ENCODE measurements at regions not wholly inside any gene's neighbourhood (a gene's known extent, or its start where the extent isn't known, plus 50 kb on each side); places are given as distances from the start of the nearest gene placed in this dataset.

DNA sequence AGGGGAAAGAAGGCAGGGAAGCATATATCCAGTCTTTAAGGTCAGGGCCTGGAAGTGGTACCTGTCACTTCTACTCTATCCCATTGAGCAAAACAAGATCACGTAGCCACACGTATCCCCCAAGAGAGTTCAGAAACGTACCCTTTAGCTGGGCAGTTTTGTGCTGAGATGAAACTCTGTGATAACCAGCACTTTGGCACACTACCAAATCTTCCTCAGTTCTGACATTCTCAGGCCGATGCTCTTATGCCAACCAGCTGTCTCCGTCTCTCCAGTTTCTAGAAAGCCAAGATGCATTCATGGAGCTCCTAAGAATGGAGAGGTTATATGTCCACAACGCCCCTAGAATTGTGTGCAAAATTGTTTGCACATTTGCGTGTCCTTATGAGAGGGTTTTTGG, 176.6 kb upstream of the MSX2 start:
- Histone ChIP-seq H3F3A (ENCODE audit: low read depth) (no peaks in the 10 kb centered on the region), H4K20me1 (ENCODE audit: insufficient read depth, low read length, poor library complexity, severe bottlenecking) (no peaks in the 10 kb centered on the region), H3K36me3 (ENCODE audit: insufficient read depth, low read length) (no peaks in the 10 kb centered on the region), H2AFZ (ENCODE audit: low read length) (no peak overlapping the region), H3K79me2 (ENCODE audit: insufficient read depth, low read length) (no peaks in the 10 kb centered on the region), H3K9me3 (ENCODE audit: insufficient read depth, low read depth, low read length) (no peaks in the 10 kb centered on the region), H3K4me1 (ENCODE audit: insufficient read depth, low read length, poor library complexity, severe bottlenecking) (peaks cover 3% of the 10 kb centered on the region), H3K9me2 (replicated peaks; ENCODE audit: low read depth, low read length) (no peaks in the 10 kb centered on the region), H3K4me3 (ENCODE audit: low read length, poor library complexity, severe bottlenecking) (no peak overlapping the region), H3K27me3 (ENCODE audit: insufficient read depth, low read length, poor library complexity, severe bottlenecking) (no peaks in the 10 kb centered on the region), H3K9ac (ENCODE audit: low read depth, low read length, poor library complexity, severe bottlenecking) (no peak overlapping the region), H3K4me2 (ENCODE audit: low read depth, low read length, poor library complexity, severe bottlenecking) (no peak overlapping the region)
- no peak for TF ChIP-seq CTCF (conservative IDR thresholded peaks at IDR 0.05; ENCODE audit: low read length)
- TF ChIP-seq EZH2phosphoT487 (IDR thresholded peaks at IDR 0.05; ENCODE audit: borderline replicate concordance) = no peak

DNA sequence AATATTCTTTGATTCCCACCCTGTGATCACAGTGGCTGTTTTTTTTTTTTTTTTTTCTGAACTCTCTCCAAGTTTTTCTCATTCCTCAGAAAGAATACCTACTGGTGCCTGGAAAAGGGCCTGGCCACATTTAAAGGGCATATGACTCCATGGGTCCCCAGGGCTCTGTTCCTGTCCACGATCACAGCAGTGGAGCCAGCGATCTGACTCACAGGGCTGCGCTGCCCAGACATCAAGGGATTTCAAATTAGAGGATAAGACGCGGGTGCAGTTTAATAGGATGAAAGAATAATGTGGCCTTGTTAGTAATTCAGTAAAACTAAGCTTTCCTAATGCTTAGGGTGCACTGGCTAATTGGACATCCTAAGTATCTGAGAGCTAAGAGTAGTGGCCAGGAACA, 175.1 kb upstream of the MSX2 start:
- H3K9me2 ChIP-seq (replicated peaks; ENCODE audit: low read depth, low read length) = no peaks in the 10 kb centered on the region
- no peak for TF ChIP-seq CTCF (conservative IDR thresholded peaks at IDR 0.05; ENCODE audit: low read length)
- TF ChIP-seq EZH2phosphoT487 (IDR thresholded peaks at IDR 0.05; ENCODE audit: borderline replicate concordance) = no peak
- no peaks in the 10 kb centered on the region for H3K9me3 ChIP-seq (ENCODE audit: insufficient read depth, low read depth, low read length)
- peaks cover 3% of the 10 kb centered on the region for H3K4me1 ChIP-seq (ENCODE audit: insufficient read depth, low read length, poor library complexity, severe bottlenecking)
- H3K4me2 ChIP-seq (ENCODE audit: low read depth, low read length, poor library complexity, severe bottlenecking) = no peak overlapping the region
- H3F3A ChIP-seq (ENCODE audit: low read depth) = no peaks in the 10 kb centered on the region
- no peaks in the 10 kb centered on the region for H3K27me3 ChIP-seq (ENCODE audit: insufficient read depth, low read length, poor library complexity, severe bottlenecking)
- no peaks in the 10 kb centered on the region for H3K79me2 ChIP-seq (ENCODE audit: insufficient read depth, low read length)
- H3K9ac ChIP-seq (ENCODE audit: low read depth, low read length, poor library complexity, severe bottlenecking) = no peak overlapping the region
- H3K36me3 ChIP-seq (ENCODE audit: insufficient read depth, low read length) = no peaks in the 10 kb centered on the region
- no peak overlapping the region for H3K4me3 ChIP-seq (ENCODE audit: low read length, poor library complexity, severe bottlenecking)
- H2AFZ ChIP-seq (ENCODE audit: low read length) = no peak overlapping the region
- no peaks in the 10 kb centered on the region for H4K20me1 ChIP-seq (ENCODE audit: insufficient read depth, low read length, poor library complexity, severe bottlenecking)

DNA sequence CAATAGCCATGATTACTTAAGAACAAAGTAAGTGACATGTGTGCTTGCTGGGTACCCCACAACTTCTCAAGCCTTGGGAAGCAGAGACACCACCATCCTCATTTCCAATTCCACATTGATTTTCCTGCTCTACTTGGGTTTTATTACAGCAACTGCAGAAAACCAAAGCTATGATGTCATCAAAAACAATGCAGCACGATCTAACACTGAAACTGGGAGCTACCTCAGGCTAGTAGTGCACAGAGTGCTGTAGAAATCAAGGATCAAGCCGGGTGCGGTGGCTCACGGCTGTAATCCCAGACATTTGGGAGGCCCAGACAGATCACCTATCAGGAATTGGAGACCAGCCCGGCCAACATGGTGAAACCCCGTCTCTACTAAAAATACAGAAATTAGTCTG, 174.4 kb upstream of the MSX2 start:
- H2AFZ ChIP-seq (ENCODE audit: low read length) = no peak overlapping the region
- no peak for TF ChIP-seq CTCF (conservative IDR thresholded peaks at IDR 0.05; ENCODE audit: low read length)
- no peak for TF ChIP-seq EZH2phosphoT487 (IDR thresholded peaks at IDR 0.05; ENCODE audit: borderline replicate concordance)
- no peaks in the 10 kb centered on the region for H3K79me2 ChIP-seq (ENCODE audit: insufficient read depth, low read length)
- H3K4me1 ChIP-seq (ENCODE audit: insufficient read depth, low read length, poor library complexity, severe bottlenecking) = peaks cover 3% of the 10 kb centered on the region
- no peak overlapping the region for H3K9ac ChIP-seq (ENCODE audit: low read depth, low read length, poor library complexity, severe bottlenecking)
- no peaks in the 10 kb centered on the region for H3K9me3 ChIP-seq (ENCODE audit: insufficient read depth, low read depth, low read length)
- H3K9me2 ChIP-seq (replicated peaks; ENCODE audit: low read depth, low read length) = no peaks in the 10 kb centered on the region
- H3F3A ChIP-seq (ENCODE audit: low read depth) = no peaks in the 10 kb centered on the region
- no peaks in the 10 kb centered on the region for H3K27me3 ChIP-seq (ENCODE audit: insufficient read depth, low read length, poor library complexity, severe bottlenecking)
- H3K4me3 ChIP-seq (ENCODE audit: low read length, poor library complexity, severe bottlenecking) = no peak overlapping the region
- no peak overlapping the region for H3K4me2 ChIP-seq (ENCODE audit: low read depth, low read length, poor library complexity, severe bottlenecking)
- H3K36me3 ChIP-seq (ENCODE audit: insufficient read depth, low read length) = no peaks in the 10 kb centered on the region
- H4K20me1 ChIP-seq (ENCODE audit: insufficient read depth, low read length, poor library complexity, severe bottlenecking) = no peaks in the 10 kb centered on the region

Data from Loucy (cell line).